ENCODE measurements at regions not wholly inside any gene's neighbourhood (a gene's known extent, or its start where the extent isn't known, plus 50 kb on each side); places are given as distances from the start of the nearest gene placed in this dataset.

GRCh38 chr7:42456267-42456666, 219.3 kb upstream of the GLI3 start:
- Histone ChIP-seq H3K27me3 (ENCODE audit: insufficient read depth, low read length) (no peaks in the 10 kb centered on the region), H3K4me1 (ENCODE audit: insufficient read depth, low read length) (no peaks in the 10 kb centered on the region), H3K9ac (ENCODE audit: low read length) (no peak overlapping the region), H4K20me1 (ENCODE audit: insufficient read depth, low read length) (no peaks in the 10 kb centered on the region), H3K79me2 (ENCODE audit: insufficient read depth, low read length) (no peaks in the 10 kb centered on the region), H2AFZ (ENCODE audit: low read depth, low read length) (no peak overlapping the region), H3K4me2 (ENCODE audit: low read length) (no peak overlapping the region), H3K9me3 (ENCODE audit: insufficient read depth, low read depth, low read length) (no peaks in the 10 kb centered on the region), H3K4me3 (ENCODE audit: insufficient read depth, low read depth, low read length) (no peak overlapping the region), H3K36me3 (ENCODE audit: insufficient read depth, low read length) (no peaks in the 10 kb centered on the region), H3K27ac (ENCODE audit: low read depth, low read length) (no peak overlapping the region)
- H3K36me3 Mint-ChIP-seq (ENCODE audit: low read depth, unreplicated experiment), result no peaks in the 10 kb centered on the region
- H3K9me3 Mint-ChIP-seq (ENCODE audit: unreplicated experiment), result peaks cover 4% of the 10 kb centered on the region
- no peak overlapping the region for H3K27ac Mint-ChIP-seq (ENCODE audit: unreplicated experiment)
- peaks cover 12% of the 10 kb centered on the region for H3K27me3 Mint-ChIP-seq (ENCODE audit: low read depth, unreplicated experiment)
- peaks cover 12% of the 10 kb centered on the region for H3K4me1 Mint-ChIP-seq (ENCODE audit: low read depth, unreplicated experiment)
- H3K4me3 Mint-ChIP-seq (ENCODE audit: unreplicated experiment), result no peak overlapping the region
- no peak for TF ChIP-seq CTCF (IDR thresholded peaks at IDR 0.05; ENCODE audit: insufficient read depth, low read depth, low read length)
- TF ChIP-seq EZH2 (IDR thresholded peaks at IDR 0.05; ENCODE audit: insufficient read depth, low read length), result no peak
- FAIRE-seq (no peak), DNase-seq (ENCODE audit: low read depth) (no peak)

DNA sequence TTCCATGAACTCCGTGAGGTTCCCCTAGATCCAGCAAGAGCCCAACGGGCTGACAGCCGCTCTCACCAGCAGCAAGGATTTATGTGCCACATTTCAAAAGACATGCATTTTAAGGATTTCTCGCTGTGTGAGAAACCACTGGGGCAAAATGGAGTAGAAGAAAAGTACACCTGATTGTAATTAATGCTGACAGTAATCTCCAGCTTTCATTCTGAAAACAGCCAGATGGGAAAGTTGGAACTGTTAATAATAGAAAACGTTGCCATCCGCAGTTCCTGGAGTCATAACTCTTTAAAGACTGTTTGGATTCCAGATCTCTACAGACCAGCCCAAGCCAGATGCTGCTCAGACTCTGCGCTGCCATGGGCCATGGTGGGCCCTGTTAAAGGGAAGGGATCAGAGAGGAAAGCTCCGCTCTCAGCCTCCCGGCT, 216.9 kb upstream of the GLI3 start:
- Histone ChIP-seq H3K79me2 (ENCODE audit: insufficient read depth, low read length) (no peaks in the 10 kb centered on the region), H4K20me1 (ENCODE audit: insufficient read depth, low read length) (no peaks in the 10 kb centered on the region), H3K4me2 (ENCODE audit: low read length) (no peak overlapping the region), H3K36me3 (ENCODE audit: insufficient read depth, low read length) (no peaks in the 10 kb centered on the region), H3K9ac (ENCODE audit: low read length) (no peak overlapping the region), H3K9me3 (ENCODE audit: insufficient read depth, low read depth, low read length) (no peaks in the 10 kb centered on the region), H3K27ac (ENCODE audit: low read depth, low read length) (no peak overlapping the region), H3K4me1 (ENCODE audit: insufficient read depth, low read length) (no peaks in the 10 kb centered on the region), H3K27me3 (ENCODE audit: insufficient read depth, low read length) (no peaks in the 10 kb centered on the region), H3K4me3 (ENCODE audit: insufficient read depth, low read depth, low read length) (no peak overlapping the region), H2AFZ (ENCODE audit: low read depth, low read length) (no peak overlapping the region)
- peaks cover 12% of the 10 kb centered on the region for H3K4me1 Mint-ChIP-seq (ENCODE audit: low read depth, unreplicated experiment)
- TF ChIP-seq EZH2 (IDR thresholded peaks at IDR 0.05; ENCODE audit: insufficient read depth, low read length) (no peak), CTCF (IDR thresholded peaks at IDR 0.05; ENCODE audit: insufficient read depth, low read depth, low read length) (no peak)
- peaks cover 12% of the 10 kb centered on the region for H3K27me3 Mint-ChIP-seq (ENCODE audit: low read depth, unreplicated experiment)
- no peaks in the 10 kb centered on the region for H3K36me3 Mint-ChIP-seq (ENCODE audit: low read depth, unreplicated experiment)
- no peak for FAIRE-seq
- no peak for DNase-seq (ENCODE audit: low read depth)
- no peak overlapping the region for H3K27ac Mint-ChIP-seq (ENCODE audit: unreplicated experiment)
- H3K9me3 Mint-ChIP-seq (ENCODE audit: unreplicated experiment), result peaks cover 4% of the 10 kb centered on the region
- no peak overlapping the region for H3K4me3 Mint-ChIP-seq (ENCODE audit: unreplicated experiment)

DNA sequence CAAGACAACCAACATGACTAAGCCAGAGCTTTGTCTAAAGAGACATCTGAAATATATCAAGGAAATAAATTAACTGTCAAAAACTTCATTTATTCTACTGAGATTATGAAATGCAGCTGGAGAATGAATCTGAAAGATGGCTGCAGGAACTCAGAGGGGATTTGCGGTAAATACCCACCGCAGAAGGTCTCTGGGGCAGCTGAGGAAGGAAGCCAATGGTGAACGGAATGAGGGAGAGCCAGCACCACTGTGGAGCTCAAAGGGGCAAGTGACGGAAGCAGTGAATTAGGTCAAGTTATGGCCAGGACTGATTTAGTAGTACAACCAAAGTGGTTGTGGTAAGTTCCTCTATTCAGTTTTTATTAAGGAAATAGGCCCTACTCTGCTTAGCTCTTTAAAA, 215.3 kb upstream of the GLI3 start:
- Mint-ChIP-seq H3K9me3 (ENCODE audit: unreplicated experiment) (peaks cover 8% of the 10 kb centered on the region), H3K27me3 (ENCODE audit: low read depth, unreplicated experiment) (peaks cover 12% of the 10 kb centered on the region), H3K27ac (ENCODE audit: unreplicated experiment) (no peak overlapping the region), H3K4me1 (ENCODE audit: low read depth, unreplicated experiment) (peaks cover 3% of the 10 kb centered on the region), H3K36me3 (ENCODE audit: low read depth, unreplicated experiment) (no peaks in the 10 kb centered on the region), H3K4me3 (ENCODE audit: unreplicated experiment) (no peak overlapping the region)
- FAIRE-seq (no peak), DNase-seq (ENCODE audit: low read depth) (no peak)
- Histone ChIP-seq H2AFZ (ENCODE audit: low read depth, low read length) (no peak overlapping the region), H3K4me1 (ENCODE audit: insufficient read depth, low read length) (no peaks in the 10 kb centered on the region), H4K20me1 (ENCODE audit: insufficient read depth, low read length) (no peaks in the 10 kb centered on the region), H3K9me3 (ENCODE audit: insufficient read depth, low read depth, low read length) (no peaks in the 10 kb centered on the region), H3K36me3 (ENCODE audit: insufficient read depth, low read length) (no peaks in the 10 kb centered on the region), H3K27ac (ENCODE audit: low read depth, low read length) (no peak overlapping the region), H3K4me3 (ENCODE audit: insufficient read depth, low read depth, low read length) (no peak overlapping the region), H3K79me2 (ENCODE audit: insufficient read depth, low read length) (no peaks in the 10 kb centered on the region), H3K9ac (ENCODE audit: low read length) (no peak overlapping the region), H3K4me2 (ENCODE audit: low read length) (no peak overlapping the region), H3K27me3 (ENCODE audit: insufficient read depth, low read length) (no peaks in the 10 kb centered on the region)
- TF ChIP-seq CTCF (IDR thresholded peaks at IDR 0.05; ENCODE audit: insufficient read depth, low read depth, low read length) (no peak), EZH2 (IDR thresholded peaks at IDR 0.05; ENCODE audit: insufficient read depth, low read length) (no peak)

All from astrocyte (in vitro differentiated cells and primary cell).